Testis (tissue), 2 donors: ENCODE measurements at regions not wholly inside any gene's neighbourhood (a gene's known extent, or its start where the extent isn't known, plus 50 kb on each side); places are given as distances from the start of the nearest gene placed in this dataset.

Experiments used
- DNase-seq: peaks from one replicate; pipeline ENCODE4 v3.0.0-alpha.2; 2019
- H3K27ac ChIP-seq, 2 donors: fragments of 200-600 bp; sonication (generic); one replicate each; pipeline ENCODE4 v1.5.1; 2019
- H3K27me3 ChIP-seq: fragments of 200-600 bp; sonication (generic); one replicate; pipeline ENCODE4 v1.5.1; 2019
- H3K36me3 ChIP-seq: fragments of 200-600 bp; sonication (generic); one replicate; pipeline ENCODE4 v1.5.1; 2017; ENCODE audit warnings: low read depth; ENCODE audit errors: missing control alignments
- H3K4me1 ChIP-seq: fragments of 200-600 bp; sonication (generic); one replicate; pipeline ENCODE4 v1.5.1; 2019
- H3K4me3 ChIP-seq, 2 donors: fragments of 200-600 bp; sonication (generic); one replicate each; pipeline ENCODE4 v1.5.1; 2017 to 2019
- H3K9me3 ChIP-seq: fragments of 200-600 bp; sonication (generic); one replicate; pipeline ENCODE4 v1.5.1; 2017
- POLR2A ChIP-seq: fragments of 450-650 bp; IDR thresholded peaks from one replicate; pipeline ENCODE4 v1.6.1; 2017; ENCODE audit warnings: antibody characterized with exemption, mild to moderate bottlenecking, moderate library complexity
- WGBS, 2 donors: methylation state at CpG; one replicate each; pipeline ENCODE4 v1.1.5; 2018; 5-methylcytosine and 5-hydroxymethylcytosine counted together
- intact Hi-C: fragments of 100-400 bp; cut with DNase I; formaldehyde crosslinking; loops from one replicate; pipeline ENCODE4 v1.15.1; 2023; ENCODE audit warnings: low total_unique reads
- TF ChIP-seq, protein P1 (sequence below), 3 experiments: fragments of 450-650 bp in 2 of 3; fragments of 200-600 bp in 1 of 3; sonication (generic) in 1 of 3; IDR thresholded peaks; one replicate each; pipeline ENCODE4 v1.5.1; 2016 to 2019; ENCODE audit warnings: antibody characterized with exemption in 3 of 3, mild to moderate bottlenecking in 2 of 3, moderate library complexity in 1 of 3

DNA sequence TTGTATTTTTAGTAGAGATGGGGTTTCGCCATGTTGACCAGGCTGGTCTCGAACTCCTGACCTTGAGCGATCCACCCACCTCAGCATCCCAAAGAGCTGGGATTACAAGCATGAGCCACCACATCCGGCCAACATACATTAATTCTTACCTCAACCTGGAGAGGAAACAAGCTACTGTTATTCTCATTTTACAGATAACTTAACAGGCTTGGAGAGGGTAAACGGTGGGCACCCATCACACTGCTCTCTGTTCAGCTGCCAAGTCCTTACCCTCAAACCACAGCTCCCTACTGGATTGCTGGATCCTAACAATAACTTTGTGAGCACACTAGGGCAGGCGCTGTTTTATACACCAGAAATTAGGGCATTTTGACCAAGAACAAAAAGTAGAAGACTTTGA is 93.6 kb upstream of the BARHL2 start:
- no peaks in the 10 kb centered on the region for H3K9me3 ChIP-seq
- no peak overlapping the region for H3K27ac ChIP-seq
- H3K4me3 ChIP-seq, result no peak overlapping the region
- no peaks in the 10 kb centered on the region for H3K36me3 ChIP-seq
- no peak for DNase-seq
- H3K27me3 ChIP-seq, result no peaks in the 10 kb centered on the region
- intact Hi-C loops, result no loop called here
- no peaks in the 10 kb centered on the region for H3K4me1 ChIP-seq
- TF ChIP-seq, protein P1, sequence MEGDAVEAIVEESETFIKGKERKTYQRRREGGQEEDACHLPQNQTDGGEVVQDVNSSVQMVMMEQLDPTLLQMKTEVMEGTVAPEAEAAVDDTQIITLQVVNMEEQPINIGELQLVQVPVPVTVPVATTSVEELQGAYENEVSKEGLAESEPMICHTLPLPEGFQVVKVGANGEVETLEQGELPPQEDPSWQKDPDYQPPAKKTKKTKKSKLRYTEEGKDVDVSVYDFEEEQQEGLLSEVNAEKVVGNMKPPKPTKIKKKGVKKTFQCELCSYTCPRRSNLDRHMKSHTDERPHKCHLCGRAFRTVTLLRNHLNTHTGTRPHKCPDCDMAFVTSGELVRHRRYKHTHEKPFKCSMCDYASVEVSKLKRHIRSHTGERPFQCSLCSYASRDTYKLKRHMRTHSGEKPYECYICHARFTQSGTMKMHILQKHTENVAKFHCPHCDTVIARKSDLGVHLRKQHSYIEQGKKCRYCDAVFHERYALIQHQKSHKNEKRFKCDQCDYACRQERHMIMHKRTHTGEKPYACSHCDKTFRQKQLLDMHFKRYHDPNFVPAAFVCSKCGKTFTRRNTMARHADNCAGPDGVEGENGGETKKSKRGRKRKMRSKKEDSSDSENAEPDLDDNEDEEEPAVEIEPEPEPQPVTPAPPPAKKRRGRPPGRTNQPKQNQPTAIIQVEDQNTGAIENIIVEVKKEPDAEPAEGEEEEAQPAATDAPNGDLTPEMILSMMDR (IDR thresholded peaks at IDR 0.05), result no peak
- TF ChIP-seq POLR2A, result no peak
- 92 to 97% methylated on average over 6 of the region's 6 CpGs for WGBS, 2 donors

GRCh38 chr1:90809996-90810395 is 92.9 kb upstream of the BARHL2 start:
- Histone ChIP-seq H3K36me3 (no peaks in the 10 kb centered on the region), H3K4me3 (no peak overlapping the region), H3K27me3 (no peaks in the 10 kb centered on the region), H3K9me3 (no peaks in the 10 kb centered on the region), H3K4me1 (no peaks in the 10 kb centered on the region), H3K27ac (no peak overlapping the region)
- intact Hi-C loops, result no loop called here
- WGBS, 2 donors, result 73% methylated on average over 3 of the region's 3 CpGs
- no peak for DNase-seq
- TF ChIP-seq, protein P1 (IDR thresholded peaks at IDR 0.05), result no peak
- TF ChIP-seq POLR2A, result no peak

- intact Hi-C loops, result no loop called here
- H3K4me3 ChIP-seq, result no peak overlapping the region
- no peak for TF ChIP-seq POLR2A
- TF ChIP-seq, protein P1 (IDR thresholded peaks at IDR 0.05), result no peak
- 54 to 64% methylated on average over 3 of the region's 3 CpGs for WGBS, 2 donors
- H3K27ac ChIP-seq, result no peak overlapping the region
- H3K9me3 ChIP-seq, result no peaks in the 10 kb centered on the region
- no peak for DNase-seq
- H3K27me3 ChIP-seq, result no peaks in the 10 kb centered on the region
- no peaks in the 10 kb centered on the region for H3K36me3 ChIP-seq
- H3K4me1 ChIP-seq, result no peaks in the 10 kb centered on the region
These were observed 92.0 kb upstream of the BARHL2 start for GRCh38 chr1:90809093-90809492.

GRCh38 chr1:90807329-90807728 is 90.2 kb upstream of the BARHL2 start:
- TF ChIP-seq POLR2A, result no peak
- TF ChIP-seq, protein P1 (IDR thresholded peaks at IDR 0.05), result no peak
- H3K4me1 ChIP-seq, result no peaks in the 10 kb centered on the region
- no peaks in the 10 kb centered on the region for H3K27me3 ChIP-seq
- H3K9me3 ChIP-seq, result no peaks in the 10 kb centered on the region
- H3K36me3 ChIP-seq, result no peaks in the 10 kb centered on the region
- intact Hi-C loops, result no loop called here
- H3K27ac ChIP-seq, result no peak overlapping the region
- H3K4me3 ChIP-seq, result no peak overlapping the region
- DNase-seq, result no peak

DNA sequence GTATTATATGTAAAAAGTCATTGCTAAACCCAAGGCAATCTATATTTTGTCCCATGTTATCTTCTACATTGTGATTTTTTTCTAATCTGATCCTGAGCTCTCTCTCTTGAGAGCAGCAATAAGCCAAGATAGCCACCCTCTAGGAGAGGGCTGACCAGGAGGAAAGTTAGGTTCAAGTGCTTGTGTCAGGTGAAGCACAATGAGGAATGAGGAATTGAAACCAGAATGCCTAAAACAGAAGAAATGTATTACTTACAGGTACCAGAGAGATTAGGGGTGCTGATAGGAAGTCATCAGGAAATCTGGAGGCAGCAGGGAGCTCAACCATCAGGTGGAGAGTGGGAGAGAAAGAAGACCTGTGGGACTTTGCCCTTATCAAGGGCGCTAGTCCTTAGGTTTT is 85.5 kb upstream of the BARHL2 start:
- intact Hi-C loops, result no loop called here
- Histone ChIP-seq H3K4me1 (no peaks in the 10 kb centered on the region), H3K27me3 (no peaks in the 10 kb centered on the region), H3K9me3 (no peaks in the 10 kb centered on the region), H3K27ac (no peak overlapping the region), H3K36me3 (no peaks in the 10 kb centered on the region), H3K4me3 (no peak overlapping the region)
- TF ChIP-seq, protein P1 (IDR thresholded peaks at IDR 0.05), result no peak
- TF ChIP-seq POLR2A, result no peak
- no peak for DNase-seq
- 71 to 78% methylated on average over 1 of the region's 1 CpG for WGBS, 2 donors
